GM12874 (cell line): ENCODE measurements at regions not wholly inside any gene's neighbourhood (a gene's known extent, or its start where the extent isn't known, plus 50 kb on each side); places are given as distances from the start of the nearest gene placed in this dataset.

ENCODE experiments used
- CTCF ChIP-seq: IDR thresholded peaks from 2 replicates; pipeline ENCODE4 v1.5.1; 2011; ENCODE audit warnings: low read depth, mild to moderate bottlenecking, control low read depth, low read length, moderate library complexity; ENCODE audit not compliant: insufficient read depth

- no peak for TF ChIP-seq CTCF
These were observed 87.5 kb upstream of the RBPJ start for GRCh38 chr4:26233350-26233749.

- no peak for TF ChIP-seq CTCF
These were observed 85.3 kb upstream of the RBPJ start for GRCh38 chr4:26235500-26235899.

- no peak for TF ChIP-seq CTCF
These were observed 82.9 kb upstream of the RBPJ start for GRCh38 chr4:26237916-26238315.

- no peak for TF ChIP-seq CTCF
These were observed 82.4 kb upstream of the RBPJ start for GRCh38 chr4:26238426-26238777.

GRCh38 chr4:26238778-26239679, 81.8 kb upstream of the RBPJ start:
- TF ChIP-seq CTCF, result no peak

- TF ChIP-seq CTCF, result no peak
These were observed 81.0 kb upstream of the RBPJ start for GRCh38 chr4:26239801-26240200.

GRCh38 chr4:26241179-26241578, 79.6 kb upstream of the RBPJ start:
- TF ChIP-seq CTCF, result no peak
